ACC112 (cell line): ENCODE measurements at regions not wholly inside any gene's neighbourhood (a gene's known extent, or its start where the extent isn't known, plus 50 kb on each side); places are given as distances from the start of the nearest gene placed in this dataset.
A peak's percentile ranks its signal among the peaks of the same experiment; 100 is the strongest.

Experiments
- H2AFZ ChIP-seq: fragments of 200-600 bp; sonication (generic); one replicate; pipeline ENCODE4 v1.6.0; 2017; ENCODE audit warnings: antibody characterized with exemption, low read length; ENCODE audit not compliant: unreplicated experiment
- H3K27ac ChIP-seq: fragments of 200-600 bp; sonication (generic); 2 replicates; pipeline ENCODE4 v1.5.1; 2014; ENCODE audit warnings: low read depth, mild to moderate bottlenecking, antibody characterized with exemption, low read length, moderate library complexity
- H3K27me3 ChIP-seq: fragments of 200-600 bp; sonication (generic); 2 replicates; pipeline ENCODE4 v1.6.1; 2014; ENCODE audit warnings: mild to moderate bottlenecking, antibody characterized with exemption, low read length, moderate library complexity, mixed read lengths; ENCODE audit not compliant: insufficient read depth
- H3K36me3 ChIP-seq: fragments of 200-600 bp; sonication (generic); 2 replicates; pipeline ENCODE4 v1.6.1; 2016; ENCODE audit warnings: mild to moderate bottlenecking, antibody characterized with exemption, low read length, moderate library complexity, mixed read lengths; ENCODE audit not compliant: insufficient read depth
- H3K4me1 ChIP-seq: fragments of 200-600 bp; sonication (generic); one replicate; pipeline ENCODE4 v1.6.1; 2016; ENCODE audit warnings: low read length, mixed read lengths; ENCODE audit not compliant: insufficient read depth, unreplicated experiment, control insufficient read depth
- H3K4me3 ChIP-seq: fragments of 200-600 bp; sonication (generic); 2 replicates; pipeline ENCODE4 v1.5.1; 2014; ENCODE audit warnings: mild to moderate bottlenecking, low read depth, low read length
- H3K79me2 ChIP-seq: fragments of 200-600 bp; sonication (generic); one replicate; pipeline ENCODE4 v1.6.0; 2016; ENCODE audit warnings: low read length; ENCODE audit not compliant: control insufficient read depth, unreplicated experiment, insufficient read depth

DNA sequence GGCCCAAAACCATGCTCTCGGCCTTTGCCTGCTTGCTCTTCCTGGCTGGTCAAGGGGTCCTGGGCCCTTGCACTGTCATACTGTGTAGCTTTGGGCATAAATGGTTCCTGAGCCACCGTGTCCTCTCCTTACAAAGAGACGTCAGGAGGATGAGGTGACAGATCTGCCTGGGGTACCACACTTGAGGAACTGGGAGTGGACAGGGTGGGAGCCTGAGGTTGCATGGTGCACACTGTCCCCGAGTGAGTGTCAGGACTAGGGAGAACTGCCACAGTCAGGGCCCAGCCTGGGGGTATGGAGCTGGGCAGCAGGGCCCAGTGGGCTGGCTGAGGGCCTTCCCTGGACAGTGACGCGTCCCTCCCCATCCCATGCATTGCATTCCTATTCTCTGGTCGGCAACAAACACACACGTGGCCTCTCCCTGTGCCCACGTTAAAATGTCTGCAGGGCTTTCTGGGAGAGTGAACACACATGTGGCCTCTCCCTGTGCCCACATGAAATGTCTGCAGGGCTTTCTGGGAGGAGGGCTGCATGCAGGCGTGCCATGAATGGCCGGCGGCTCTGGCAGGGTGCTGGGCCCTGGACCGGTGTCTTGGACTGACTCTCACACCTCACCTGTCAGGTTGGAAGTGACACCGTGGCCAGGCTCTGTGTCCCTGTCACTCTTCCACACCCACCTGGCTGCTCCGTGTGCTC, 122.1 kb upstream of the COL5A1 start:
- H3K36me3 ChIP-seq: no peaks in the 10 kb centered on the region
- no peaks in the 10 kb centered on the region for H3K27me3 ChIP-seq
- no peaks in the 10 kb centered on the region for H3K79me2 ChIP-seq
- no peak overlapping the region for H2AFZ ChIP-seq
- H3K4me1 ChIP-seq: no peaks in the 10 kb centered on the region
- no peak overlapping the region for H3K4me3 ChIP-seq
- no peak overlapping the region for H3K27ac ChIP-seq

DNA sequence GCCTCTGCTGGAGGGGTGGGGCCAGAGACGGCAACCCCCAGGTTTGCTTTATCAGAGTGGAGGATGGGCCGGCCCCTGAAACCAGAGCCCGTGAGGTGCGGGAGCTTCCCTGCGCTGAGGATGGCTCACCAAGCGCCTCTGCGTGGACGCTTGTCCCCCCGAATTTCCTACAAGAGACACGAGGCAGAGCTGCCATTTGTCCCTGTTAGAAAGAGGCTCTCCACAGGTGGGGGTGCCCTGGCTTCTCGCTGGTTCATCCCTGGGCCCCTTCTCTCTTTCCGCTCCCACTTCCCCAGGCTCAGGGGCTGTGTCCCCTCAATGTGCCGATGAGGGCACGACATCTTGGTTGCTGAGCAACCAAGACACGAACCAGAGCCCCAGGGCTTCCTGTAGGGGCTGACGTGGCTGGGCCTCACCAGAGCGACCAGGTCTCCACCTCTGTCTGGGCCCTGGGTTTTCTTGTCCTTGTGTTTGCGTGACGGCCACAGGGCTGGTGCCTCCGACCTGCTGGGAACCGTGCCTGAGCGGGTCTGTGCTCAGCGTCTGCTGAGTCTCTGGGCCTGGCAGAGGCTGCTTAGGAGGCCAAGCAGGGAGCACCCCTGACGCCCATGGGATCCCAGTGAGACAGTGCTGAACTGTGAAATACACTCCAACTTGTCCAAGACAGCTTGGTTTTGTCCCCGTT, 119.6 kb upstream of the COL5A1 start:
- Histone ChIP-seq H3K4me3 (no peak overlapping the region), H3K36me3 (no peaks in the 10 kb centered on the region), H3K79me2 (no peaks in the 10 kb centered on the region), H2AFZ (no peak overlapping the region), H3K27me3 (no peaks in the 10 kb centered on the region), H3K27ac (no peak overlapping the region), H3K4me1 (peaks cover 10% of the 10 kb centered on the region)

GRCh38 chr9:134522502-134522848, 119.1 kb upstream of the COL5A1 start:
- no peak overlapping the region for H3K27ac ChIP-seq
- no peak overlapping the region for H3K4me3 ChIP-seq
- no peaks in the 10 kb centered on the region for H3K79me2 ChIP-seq
- no peaks in the 10 kb centered on the region for H3K36me3 ChIP-seq
- H2AFZ ChIP-seq: no peak overlapping the region
- peaks cover 12% of the 10 kb centered on the region for H3K4me1 ChIP-seq
- H3K27me3 ChIP-seq: no peaks in the 10 kb centered on the region

DNA sequence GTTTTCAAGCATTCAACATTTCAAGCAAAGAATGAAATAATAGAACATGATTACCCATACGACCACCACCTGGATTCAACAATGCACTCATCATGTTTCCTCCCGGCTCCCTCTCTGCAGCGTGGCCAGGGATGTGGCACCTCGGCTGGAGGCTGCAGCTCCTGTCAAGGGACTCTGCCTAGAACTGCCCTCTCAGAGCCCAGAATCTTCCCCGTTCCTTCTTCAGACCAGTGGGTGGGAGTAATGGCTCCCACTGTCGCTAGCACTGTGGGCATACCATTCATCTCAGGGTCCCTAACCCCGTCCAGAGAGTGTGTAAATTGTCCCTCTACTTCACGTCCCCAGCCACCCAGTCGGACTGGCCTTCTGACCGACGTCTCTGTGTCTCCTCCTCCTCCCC, 118.6 kb upstream of the COL5A1 start:
- Histone ChIP-seq H3K27ac (no peak overlapping the region), H3K27me3 (no peaks in the 10 kb centered on the region), H2AFZ (no peak overlapping the region), H3K79me2 (no peaks in the 10 kb centered on the region), H3K4me1 (peaks cover 12% of the 10 kb centered on the region), H3K36me3 (no peaks in the 10 kb centered on the region), H3K4me3 (no peak overlapping the region)

- Histone ChIP-seq H3K27me3 (no peaks in the 10 kb centered on the region), H2AFZ (no peak overlapping the region), H3K4me3 (no peak overlapping the region), H3K79me2 (no peaks in the 10 kb centered on the region), H3K27ac (no peak overlapping the region), H3K4me1 (peaks cover 12% of the 10 kb centered on the region), H3K36me3 (no peaks in the 10 kb centered on the region)
These were observed 116.4 kb upstream of the COL5A1 start for GRCh38 chr9:134525070-134525815.

GRCh38 chr9:134525841-134526583, 115.6 kb upstream of the COL5A1 start:
- Histone ChIP-seq H3K27me3 (no peaks in the 10 kb centered on the region), H2AFZ (peak overlapping the region; percentile 80)

GRCh38 chr9:134526584-134527477, 114.8 kb upstream of the COL5A1 start:
- no peaks in the 10 kb centered on the region for H3K27me3 ChIP-seq
- no peaks in the 10 kb centered on the region for H3K36me3 ChIP-seq
- peaks cover 12% of the 10 kb centered on the region for H3K4me1 ChIP-seq
- H3K4me3 ChIP-seq: peak overlapping the region; percentile 16; the same call in 1 of the 2 replicates
- no peak overlapping the region for H3K27ac ChIP-seq
- no peaks in the 10 kb centered on the region for H3K79me2 ChIP-seq
- H2AFZ ChIP-seq: peak overlapping the region; percentile 80

More at GRCh38 chr9:134525841-134526583, 115.6 kb upstream of the COL5A1 start:
- Histone ChIP-seq H3K79me2 (no peaks in the 10 kb centered on the region), H3K27ac (no peak overlapping the region), H3K4me3 (peak overlapping the region; percentile 16; the same call in 1 of the 2 replicates), H3K4me1 (peaks cover 12% of the 10 kb centered on the region), H3K36me3 (no peaks in the 10 kb centered on the region)

GRCh38 chr9:134530724-134531123, 110.9 kb upstream of the COL5A1 start:
- Histone ChIP-seq H3K79me2 (no peaks in the 10 kb centered on the region), H3K4me1 (peaks cover 15% of the 10 kb centered on the region), H3K4me3 (no peak overlapping the region), H3K27me3 (no peaks in the 10 kb centered on the region), H3K36me3 (no peaks in the 10 kb centered on the region), H3K27ac (0 out of 2 replicates have a peak overlapping the region, but pooled peaks have one; percentile 2), H2AFZ (no peak overlapping the region)

DNA sequence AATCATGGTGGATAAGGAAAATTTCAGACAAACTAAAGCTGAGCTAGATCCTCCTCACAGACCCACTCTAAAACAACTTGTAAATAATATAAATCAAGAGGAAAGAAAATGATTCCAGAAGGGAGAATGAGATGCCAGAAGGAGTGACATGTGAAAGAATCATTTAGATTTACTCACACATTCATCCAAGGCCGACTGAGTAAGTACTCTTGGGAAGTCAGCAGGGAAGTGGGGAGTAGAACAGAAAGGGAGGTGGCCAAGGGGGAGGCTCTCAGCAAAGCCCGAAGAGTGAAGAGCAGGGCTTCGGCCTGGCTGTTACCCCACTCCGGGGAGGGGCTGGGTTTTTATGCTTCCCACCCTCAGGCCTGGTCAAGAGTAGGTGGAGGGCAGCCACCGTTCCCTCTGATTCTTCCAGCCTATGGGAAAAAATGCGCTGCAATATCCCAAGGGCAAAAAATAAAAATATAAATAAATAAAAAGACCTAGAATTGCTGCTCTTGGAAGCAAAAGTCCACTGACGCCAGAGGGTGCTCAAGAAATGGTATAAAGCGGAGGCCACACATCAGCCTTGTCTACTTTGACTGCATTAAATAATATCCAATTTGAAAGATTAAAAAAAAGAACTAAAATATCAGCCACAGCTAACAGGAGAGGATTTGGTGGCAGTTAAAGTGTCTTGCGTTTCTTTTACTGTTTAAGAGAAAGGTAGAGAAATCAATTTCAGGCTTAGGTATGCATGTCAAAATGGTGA, 110.2 kb upstream of the COL5A1 start:
- Histone ChIP-seq H3K4me3 (no peak overlapping the region), H3K27me3 (no peaks in the 10 kb centered on the region), H3K36me3 (no peaks in the 10 kb centered on the region), H3K27ac (0 out of 2 replicates have a peak overlapping the region, but pooled peaks have one; percentile 2), H3K4me1 (peaks cover 17% of the 10 kb centered on the region), H2AFZ (no peak overlapping the region), H3K79me2 (no peaks in the 10 kb centered on the region)
